HCT116 (cell line): ENCODE measurements at regions not wholly inside any gene's neighbourhood (a gene's known extent, or its start where the extent isn't known, plus 50 kb on each side); places are given as distances from the start of the nearest gene placed in this dataset.

Experiments used
- ATAC-seq: fragments of 200-7000 bp; cut with Tn5 transposase; 2 replicates; pipeline ENCODE4 v1.9.1; 2020; ENCODE audit warnings: mild to moderate bottlenecking, moderate library complexity
- BruUV-seq: library from RNA; stranded (reverse); fragments of 400-500 nt; replicated peaks from 2 replicates; lab custom pipeline; 2021; lab: Mats Ljungman, UMichigan
- CTCF ChIA-PET: fragments of 300-600 bp; sonication (Branson Sonifier 250); formaldehyde crosslinking; loops from one replicate; lab custom pipeline; 2021; ENCODE audit warnings: antibody characterized with exemption; lab: Charles Lee
- POLR2A ChIA-PET: fragments of 300-600, 350-600 bp; sonication (Branson Sonifier 250); formaldehyde crosslinking; loops from one replicate; lab custom pipeline; 2021; ENCODE audit warnings: antibody characterized with exemption; lab: Charles Lee
- RAD21 ChIA-PET, 2 experiments: fragments of 300-600 bp; sonication (Branson Sonifier 250); formaldehyde crosslinking; loops; one replicate each; lab custom pipeline; 2023; ENCODE audit warnings: low total read pairs in 2 of 2; ENCODE audit not compliant: uncharacterized antibody in 2 of 2, unreplicated experiment in 2 of 2, low non-redundant PET in 1 of 2; lab: Charles Lee
- DNase-seq: peaks from one replicate; pipeline ENCODE4 v3.0.0-alpha.2; 2010; ENCODE audit warnings: low read depth, low spot score
- H2AFZ ChIP-seq: fragments of 200-600 bp; shearing (Covaris generic), sonication (generic); 2 replicates; pipeline ENCODE4 v1.6.1; 2017; ENCODE audit warnings: low read depth, mixed run types, mixed read lengths, antibody characterized with exemption, low read length; ENCODE audit not compliant: poor library complexity, severe bottlenecking
- H3K27ac ChIP-seq: 2 replicates; pipeline ENCODE4 v1.5.1; 2012; ENCODE audit warnings: low read depth, low read length
- H3K27me3 ChIP-seq: fragments of 200-600 bp; sonication (generic); 2 replicates; pipeline ENCODE4 v1.6.1; 2016; ENCODE audit warnings: mixed run types, low read length, mixed read lengths; ENCODE audit not compliant: insufficient read depth
- H3K36me3 ChIP-seq, 2 experiments: fragments of 200-500 bp in 1 of 2; fragments of 200-600 bp in 1 of 2; sonication (Bioruptor generic) in 1 of 2; sonication (generic) in 1 of 2; 2 replicates each; pipeline versions ENCODE4 v1.5.1 to v1.6.1; 2014 to 2016; ENCODE audit warnings: low read length in 2 of 2, inconsistent platforms in 1 of 2, mixed read lengths in 1 of 2, mixed run types in 1 of 2; ENCODE audit not compliant: insufficient read depth in 2 of 2, control insufficient read depth in 1 of 2
- H3K4me1 ChIP-seq, 2 experiments: fragments of 200-600 bp in 1 of 2; sonication (generic) in 1 of 2; 2 replicates each; pipeline versions ENCODE4 v1.5.1 to v1.6.1; 2012 to 2017; ENCODE audit warnings: low read length in 2 of 2, inconsistent platforms in 1 of 2, mild to moderate bottlenecking in 1 of 2, mixed read lengths in 1 of 2, mixed run types in 1 of 2, moderate library complexity in 1 of 2; ENCODE audit not compliant: insufficient read depth in 2 of 2, control insufficient read depth in 1 of 2
- H3K4me2 ChIP-seq: fragments of 200-600 bp; sonication (generic); 2 replicates; pipeline ENCODE4 v1.6.1; 2017; ENCODE audit warnings: mixed run types, low read length, mixed read lengths
- H3K4me3 ChIP-seq, 2 experiments: fragments of 200-600 bp in 1 of 2; sonication (generic) in 1 of 2; replicated peaks in 1 of 2; 2 replicates each; pipeline ENCODE4 v1.5.1; 2011 to 2016; ENCODE audit warnings: low read length in 2 of 2, control low read depth in 1 of 2, low read depth in 1 of 2, mild to moderate bottlenecking in 1 of 2, mixed read lengths in 1 of 2, mixed run types in 1 of 2
- H3K79me2 ChIP-seq: fragments of 200-600 bp; sonication (generic); 2 replicates; pipeline ENCODE4 v1.6.1; 2017; ENCODE audit warnings: mild to moderate bottlenecking, mixed run types, low read length, moderate library complexity, mixed read lengths; ENCODE audit not compliant: insufficient read depth
- H3K9ac ChIP-seq: fragments of 200-600 bp; sonication (generic); 2 replicates; pipeline ENCODE4 v1.6.1; 2016; ENCODE audit warnings: low read length, mixed read lengths
- H3K9me2 ChIP-seq: fragments of 200-600 bp; sonication (generic), shearing (Covaris generic); 2 replicates; pipeline ENCODE4 v1.6.1; 2017; ENCODE audit warnings: mixed run types, mild to moderate bottlenecking, moderate library complexity; ENCODE audit not compliant: insufficient read depth
- H3K9me3 ChIP-seq, 2 experiments: fragments of 200-500 bp in 1 of 2; fragments of 200-600 bp in 1 of 2; sonication (Bioruptor generic) in 1 of 2; sonication (generic) in 1 of 2; 2 replicates each; pipeline ENCODE4 v1.6.1; 2014 to 2017; ENCODE audit warnings: low read length in 2 of 2, mixed read lengths in 2 of 2, inconsistent platforms in 1 of 2, low read depth in 1 of 2, mild to moderate bottlenecking in 1 of 2, mixed run types in 1 of 2, moderate library complexity in 1 of 2; ENCODE audit not compliant: control insufficient read depth in 1 of 2, insufficient read depth in 1 of 2
- H4K20me1 ChIP-seq: fragments of 200-600 bp; sonication (generic), shearing (Covaris generic); 2 replicates; pipeline ENCODE4 v1.6.1; 2017; ENCODE audit warnings: mixed run types, mild to moderate bottlenecking, moderate library complexity; ENCODE audit not compliant: insufficient read depth
- EGR1 ChIP-seq: IDR thresholded peaks from 2 replicates; pipeline ENCODE4 v1.6.1; 2012; ENCODE audit warnings: low read depth
- ELF1 ChIP-seq: IDR thresholded peaks from 2 replicates; pipeline ENCODE4 v1.6.1; 2012; ENCODE audit warnings: low read depth, borderline replicate concordance
- EZH2 ChIP-seq: fragments of 200-600 bp; sonication (generic); IDR thresholded peaks from 2 replicates; pipeline ENCODE4 v1.6.1; 2017; ENCODE audit warnings: antibody characterized with exemption, mixed run types
- EZH2phosphoT487 ChIP-seq: fragments of 200-600 bp; IDR thresholded peaks from 2 replicates; pipeline ENCODE4 v1.6.1; 2018; ENCODE audit warnings: antibody characterized with exemption, borderline replicate concordance
- FOSL1 ChIP-seq: IDR thresholded peaks from 2 replicates; pipeline ENCODE4 v1.6.1; 2012; ENCODE audit warnings: low read depth
- JUND ChIP-seq: IDR thresholded peaks from 2 replicates; pipeline ENCODE4 v1.6.1; 2012
- POLR2A ChIP-seq: IDR thresholded peaks from 2 replicates; pipeline ENCODE4 v1.7.0; 2011; ENCODE audit warnings: borderline replicate concordance; ENCODE audit not compliant: insufficient read depth, insufficient read length; ENCODE audit errors: extremely low read depth
- POLR2AphosphoS5 ChIP-seq: IDR thresholded peaks from 2 replicates; pipeline ENCODE4 v1.6.1; 2011; ENCODE audit warnings: mild to moderate bottlenecking, low read depth, low read length, moderate library complexity
- RAD21 ChIP-seq: IDR thresholded peaks from 2 replicates; pipeline ENCODE4 v1.6.1; 2012; ENCODE audit warnings: low read depth, mild to moderate bottlenecking
- SP1 ChIP-seq: IDR thresholded peaks from 2 replicates; pipeline ENCODE4 v1.6.1; 2012; ENCODE audit warnings: low read depth
- SRF ChIP-seq: IDR thresholded peaks from 2 replicates; pipeline ENCODE4 v1.6.1; 2012; ENCODE audit warnings: low read depth
- TCF7L2 ChIP-seq: IDR thresholded peaks from 2 replicates; pipeline ENCODE4 v1.7.0; 2011; ENCODE audit warnings: borderline replicate concordance, inconsistent platforms; ENCODE audit not compliant: insufficient read depth, insufficient read length; ENCODE audit errors: extremely low read depth
- YY1 ChIP-seq: IDR thresholded peaks from 2 replicates; pipeline ENCODE4 v1.6.1; 2011; ENCODE audit warnings: low read length, low read depth, moderate library complexity, mild to moderate bottlenecking; ENCODE audit not compliant: insufficient replicate concordance; ENCODE audit errors: extremely low read depth
- ZFX ChIP-seq: fragments of 450-650 bp; IDR thresholded peaks from 2 replicates; pipeline ENCODE4 v1.6.1; 2017
- ZNF274 ChIP-seq: fragments of 200-500 bp; sonication (Bioruptor generic); IDR thresholded peaks from 2 replicates; pipeline ENCODE4 v1.6.1; 2014; ENCODE audit warnings: mild to moderate bottlenecking, low read depth, low read length, inconsistent platforms
- intact Hi-C: fragments of 100-400 bp; cut with micrococcal nuclease; formaldehyde crosslinking; loops from 2 replicates; pipeline ENCODE4 v1.10.0; 2022
- TF ChIP-seq, protein P1 (sequence below): IDR thresholded peaks from 2 replicates; pipeline ENCODE4 v1.6.1; 2012; ENCODE audit warnings: low read depth
- TF ChIP-seq, protein P2 (sequence below): IDR thresholded peaks from 2 replicates; pipeline ENCODE4 v1.6.1; 2012
- TF ChIP-seq, protein P3 (sequence below), 3 experiments: fragments of 200-600 bp in 1 of 3; sonication (generic) in 1 of 3; IDR thresholded peaks in 2 of 3; conservative IDR thresholded peaks in 1 of 3; 2 replicates each; pipeline ENCODE4 v1.5.1; 2012 to 2017; ENCODE audit warnings: low read depth in 2 of 3, low read length in 2 of 3, antibody characterized with exemption in 1 of 3, borderline replicate concordance in 1 of 3, control low read depth in 1 of 3, mild to moderate bottlenecking in 1 of 3, mixed read lengths in 1 of 3, mixed run types in 1 of 3, moderate library complexity in 1 of 3; ENCODE audit not compliant: insufficient read depth in 1 of 3
- TF ChIP-seq, protein P4 (sequence below): IDR thresholded peaks from 2 replicates; pipeline ENCODE4 v1.6.1; 2011; ENCODE audit warnings: mild to moderate bottlenecking, low read length, moderate library complexity; ENCODE audit not compliant: insufficient replicate concordance; ENCODE audit errors: extremely low read depth

DNA sequence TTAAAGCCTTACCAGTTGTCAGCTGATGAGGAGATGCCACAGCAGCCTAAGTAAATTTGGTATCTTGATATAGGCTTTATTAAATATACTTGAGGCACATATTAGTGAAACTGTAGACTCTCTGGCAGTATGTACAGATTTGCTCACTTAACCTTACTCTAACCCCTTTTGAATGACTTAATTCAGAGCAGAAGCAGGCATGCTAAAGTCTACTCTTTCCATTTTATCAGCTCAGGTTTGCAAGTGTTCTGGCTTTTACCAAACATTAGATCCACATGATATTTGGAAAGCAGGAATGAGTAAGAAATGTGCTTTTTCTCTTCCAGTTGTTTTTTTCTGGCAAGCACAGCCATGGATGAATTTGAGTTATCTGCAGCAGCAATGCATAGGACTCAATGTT lies 541.0 kb upstream of the PCDH9 start:
- H3K27me3 ChIP-seq, result no peaks in the 10 kb centered on the region
- no peak overlapping the region for H3K9ac ChIP-seq
- H3K4me3 ChIP-seq, result no peak overlapping the region
- H3K4me1 ChIP-seq, result no peaks in the 10 kb centered on the region
- H3K79me2 ChIP-seq, result no peaks in the 10 kb centered on the region
- POLR2A ChIA-PET, result no interaction called here
- H3K27ac ChIP-seq, result no peak overlapping the region
- H3K36me3 ChIP-seq, result no peaks in the 10 kb centered on the region
- BruUV-seq, result no TSS peak
- RAD21 ChIA-PET, result no interaction called here
- ATAC-seq, result no peak
- H3K4me2 ChIP-seq, result no peak overlapping the region
- CTCF ChIA-PET, result no interaction called here
- DNase-seq, result no peak
- intact Hi-C loops, result no loop called here
- no peaks in the 10 kb centered on the region for H4K20me1 ChIP-seq
- no peak overlapping the region for H2AFZ ChIP-seq
- H3K9me2 ChIP-seq, result no peaks in the 10 kb centered on the region
- no peak for TF ChIP-seq ZFX
- TF ChIP-seq EZH2, result no peak
- TF ChIP-seq, protein P1, sequence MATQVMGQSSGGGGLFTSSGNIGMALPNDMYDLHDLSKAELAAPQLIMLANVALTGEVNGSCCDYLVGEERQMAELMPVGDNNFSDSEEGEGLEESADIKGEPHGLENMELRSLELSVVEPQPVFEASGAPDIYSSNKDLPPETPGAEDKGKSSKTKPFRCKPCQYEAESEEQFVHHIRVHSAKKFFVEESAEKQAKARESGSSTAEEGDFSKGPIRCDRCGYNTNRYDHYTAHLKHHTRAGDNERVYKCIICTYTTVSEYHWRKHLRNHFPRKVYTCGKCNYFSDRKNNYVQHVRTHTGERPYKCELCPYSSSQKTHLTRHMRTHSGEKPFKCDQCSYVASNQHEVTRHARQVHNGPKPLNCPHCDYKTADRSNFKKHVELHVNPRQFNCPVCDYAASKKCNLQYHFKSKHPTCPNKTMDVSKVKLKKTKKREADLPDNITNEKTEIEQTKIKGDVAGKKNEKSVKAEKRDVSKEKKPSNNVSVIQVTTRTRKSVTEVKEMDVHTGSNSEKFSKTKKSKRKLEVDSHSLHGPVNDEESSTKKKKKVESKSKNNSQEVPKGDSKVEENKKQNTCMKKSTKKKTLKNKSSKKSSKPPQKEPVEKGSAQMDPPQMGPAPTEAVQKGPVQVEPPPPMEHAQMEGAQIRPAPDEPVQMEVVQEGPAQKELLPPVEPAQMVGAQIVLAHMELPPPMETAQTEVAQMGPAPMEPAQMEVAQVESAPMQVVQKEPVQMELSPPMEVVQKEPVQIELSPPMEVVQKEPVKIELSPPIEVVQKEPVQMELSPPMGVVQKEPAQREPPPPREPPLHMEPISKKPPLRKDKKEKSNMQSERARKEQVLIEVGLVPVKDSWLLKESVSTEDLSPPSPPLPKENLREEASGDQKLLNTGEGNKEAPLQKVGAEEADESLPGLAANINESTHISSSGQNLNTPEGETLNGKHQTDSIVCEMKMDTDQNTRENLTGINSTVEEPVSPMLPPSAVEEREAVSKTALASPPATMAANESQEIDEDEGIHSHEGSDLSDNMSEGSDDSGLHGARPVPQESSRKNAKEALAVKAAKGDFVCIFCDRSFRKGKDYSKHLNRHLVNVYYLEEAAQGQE, result no peak
- no peak for TF ChIP-seq YY1
- no peak for TF ChIP-seq POLR2A
- TF ChIP-seq, protein P2, sequence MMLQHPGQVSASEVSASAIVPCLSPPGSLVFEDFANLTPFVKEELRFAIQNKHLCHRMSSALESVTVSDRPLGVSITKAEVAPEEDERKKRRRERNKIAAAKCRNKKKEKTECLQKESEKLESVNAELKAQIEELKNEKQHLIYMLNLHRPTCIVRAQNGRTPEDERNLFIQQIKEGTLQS, result no peak
- TF ChIP-seq, protein P3, sequence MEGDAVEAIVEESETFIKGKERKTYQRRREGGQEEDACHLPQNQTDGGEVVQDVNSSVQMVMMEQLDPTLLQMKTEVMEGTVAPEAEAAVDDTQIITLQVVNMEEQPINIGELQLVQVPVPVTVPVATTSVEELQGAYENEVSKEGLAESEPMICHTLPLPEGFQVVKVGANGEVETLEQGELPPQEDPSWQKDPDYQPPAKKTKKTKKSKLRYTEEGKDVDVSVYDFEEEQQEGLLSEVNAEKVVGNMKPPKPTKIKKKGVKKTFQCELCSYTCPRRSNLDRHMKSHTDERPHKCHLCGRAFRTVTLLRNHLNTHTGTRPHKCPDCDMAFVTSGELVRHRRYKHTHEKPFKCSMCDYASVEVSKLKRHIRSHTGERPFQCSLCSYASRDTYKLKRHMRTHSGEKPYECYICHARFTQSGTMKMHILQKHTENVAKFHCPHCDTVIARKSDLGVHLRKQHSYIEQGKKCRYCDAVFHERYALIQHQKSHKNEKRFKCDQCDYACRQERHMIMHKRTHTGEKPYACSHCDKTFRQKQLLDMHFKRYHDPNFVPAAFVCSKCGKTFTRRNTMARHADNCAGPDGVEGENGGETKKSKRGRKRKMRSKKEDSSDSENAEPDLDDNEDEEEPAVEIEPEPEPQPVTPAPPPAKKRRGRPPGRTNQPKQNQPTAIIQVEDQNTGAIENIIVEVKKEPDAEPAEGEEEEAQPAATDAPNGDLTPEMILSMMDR (IDR thresholded peaks at IDR 0.05 in 2 of 3, conservative IDR thresholded peaks at IDR 0.05 in 1 of 3; ENCODE audit: borderline replicate concordance in 1 of 3, insufficient read depth in 1 of 3, low read depth in 2 of 3, low read length in 2 of 3), result no peak
- no peak for TF ChIP-seq JUND
- no peak for TF ChIP-seq SP1
- TF ChIP-seq, protein P4, sequence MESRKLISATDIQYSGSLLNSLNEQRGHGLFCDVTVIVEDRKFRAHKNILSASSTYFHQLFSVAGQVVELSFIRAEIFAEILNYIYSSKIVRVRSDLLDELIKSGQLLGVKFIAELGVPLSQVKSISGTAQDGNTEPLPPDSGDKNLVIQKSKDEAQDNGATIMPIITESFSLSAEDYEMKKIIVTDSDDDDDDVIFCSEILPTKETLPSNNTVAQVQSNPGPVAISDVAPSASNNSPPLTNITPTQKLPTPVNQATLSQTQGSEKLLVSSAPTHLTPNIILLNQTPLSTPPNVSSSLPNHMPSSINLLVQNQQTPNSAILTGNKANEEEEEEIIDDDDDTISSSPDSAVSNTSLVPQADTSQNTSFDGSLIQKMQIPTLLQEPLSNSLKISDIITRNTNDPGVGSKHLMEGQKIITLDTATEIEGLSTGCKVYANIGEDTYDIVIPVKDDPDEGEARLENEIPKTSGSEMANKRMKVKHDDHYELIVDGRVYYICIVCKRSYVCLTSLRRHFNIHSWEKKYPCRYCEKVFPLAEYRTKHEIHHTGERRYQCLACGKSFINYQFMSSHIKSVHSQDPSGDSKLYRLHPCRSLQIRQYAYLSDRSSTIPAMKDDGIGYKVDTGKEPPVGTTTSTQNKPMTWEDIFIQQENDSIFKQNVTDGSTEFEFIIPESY, result no peak
- no peak for TF ChIP-seq RAD21
- TF ChIP-seq ELF1, result no peak
- TF ChIP-seq POLR2AphosphoS5, result no peak
- TF ChIP-seq TCF7L2, result no peak
- no peak for TF ChIP-seq ZNF274
- TF ChIP-seq SRF, result no peak
- TF ChIP-seq EZH2phosphoT487, result no peak
- TF ChIP-seq FOSL1, result no peak
- no peak for TF ChIP-seq EGR1
- H3K9me3 ChIP-seq, result no peaks in the 10 kb centered on the region; a peak in 1 of 4 replicates
